ENCODE measurements at regions not wholly inside any gene's neighbourhood (a gene's known extent, or its start where the extent isn't known, plus 50 kb on each side); places are given as distances from the start of the nearest gene placed in this dataset.

DNA sequence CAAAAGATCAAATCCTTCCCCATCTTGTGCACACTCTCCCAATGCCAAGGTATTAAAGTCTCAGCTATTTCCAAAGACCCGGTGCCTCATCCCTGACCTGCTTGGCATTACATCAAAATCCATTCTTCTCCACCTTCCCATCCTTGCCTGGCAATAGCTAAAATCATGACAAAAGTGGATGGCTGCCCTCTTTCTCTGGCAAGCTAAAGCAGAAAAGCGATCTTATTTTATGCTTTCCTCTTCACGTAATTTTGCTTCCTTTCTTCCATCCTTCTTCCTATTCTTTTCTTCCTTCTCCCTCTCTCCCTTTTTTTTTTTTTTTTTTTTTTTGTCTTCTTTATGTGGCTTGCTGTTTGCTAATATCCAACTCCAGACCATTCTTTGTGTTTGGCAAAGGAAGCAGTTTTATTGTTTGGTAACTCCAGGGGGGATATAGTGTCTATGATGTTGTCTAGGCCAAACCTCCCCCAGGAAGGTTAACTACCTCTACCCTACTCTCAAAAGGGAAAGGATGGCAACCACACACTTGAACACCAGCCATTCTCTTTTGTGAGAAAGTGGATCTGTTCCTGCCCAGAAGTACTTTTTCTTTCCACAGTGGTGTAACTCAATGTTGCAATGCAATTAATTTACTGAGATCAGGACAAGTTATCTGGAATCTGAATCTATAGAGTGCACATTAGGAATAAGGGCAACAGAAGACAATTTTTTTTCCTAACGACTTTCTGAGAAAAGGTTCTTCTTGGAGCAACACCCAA, 120.9 kb upstream of the TMEM161B start:
- ATAC-seq (ENCODE audit: low read depth) = no peak
- H3K27ac ChIP-seq (ENCODE audit: insufficient read depth, low read length) = no peak overlapping the region
- no peak overlapping the region for H4K91ac ChIP-seq (ENCODE audit: insufficient read depth, low read depth, low read length)
- no peak overlapping the region for H2AFZ ChIP-seq (replicated peaks; ENCODE audit: low read length, poor library complexity)
- no peak overlapping the region for H3K14ac ChIP-seq (replicated peaks; ENCODE audit: low read depth, low read length)
- in situ Hi-C loops (cut with MboI; ENCODE audit: low sequenced_read_pairs) (no loop called here), dilution Hi-C loops (cut with HindIII; ENCODE audit: low sequenced_read_pairs, unreplicated experiment) (no loop called here), intact Hi-C loops (cut with micrococcal nuclease) (loop anchor here (10.0 kb wide), 1 partner anchor 185 kb away; no protein-coding TSS in a partner anchor)
- no peak overlapping the region for H2AK9ac ChIP-seq (replicated peaks; ENCODE audit: low read depth, low read length, poor library complexity)
- no peak overlapping the region for H2BK20ac ChIP-seq (ENCODE audit: low read depth, low read length)
- H3K23ac ChIP-seq (ENCODE audit: low read depth, low read length) = no peak overlapping the region
- H3K9ac ChIP-seq (ENCODE audit: low read depth, low read length) = no peak overlapping the region
- H3K4ac ChIP-seq (ENCODE audit: low read depth, low read length) = no peak overlapping the region
- H3K79me1 ChIP-seq (ENCODE audit: low read depth in 1 of 2, low read length in 2 of 2) = no peaks in the 10 kb centered on the region
- WGBS, 2 experiments (ENCODE audit: extremely low coverage in 2 of 2, insufficient read length in 1 of 2) = 43% methylated on average over 1 of the region's 4 CpGs; no CpG with 5 or more reads in 1 of the 2 experiments
- no peak overlapping the region for H3K4me2 ChIP-seq (ENCODE audit: low read depth, low read length)
- H3K4me3 ChIP-seq (ENCODE audit: insufficient read depth, low read depth, low read length) = no peak overlapping the region
- H3K36me3 ChIP-seq (ENCODE audit: control insufficient read depth, insufficient read depth, low read length) = no peaks in the 10 kb centered on the region
- H3K9me3 ChIP-seq (ENCODE audit: control insufficient read depth, insufficient read depth, low read length) = no peaks in the 10 kb centered on the region
- no peak overlapping the region for H4K8ac ChIP-seq (ENCODE audit: low read depth in 2 of 2, low read length in 2 of 2)
- no peaks in the 10 kb centered on the region for H3K4me1 ChIP-seq (ENCODE audit: control insufficient read depth, insufficient read depth, low read length)
- no peak overlapping the region for H4K5ac ChIP-seq (ENCODE audit: low read depth, low read length)
- H2AK5ac ChIP-seq (ENCODE audit: low read depth, low read length) = no peak overlapping the region
- no peak overlapping the region for H3K56ac ChIP-seq (ENCODE audit: extremely low read depth, insufficient read depth, low read length)
- no peaks in the 10 kb centered on the region for H4K20me1 ChIP-seq (ENCODE audit: insufficient read depth, low read length)
- no peaks in the 10 kb centered on the region for H3K9me1 ChIP-seq (ENCODE audit: insufficient read depth, low read length)
- BruUV-seq (replicated peaks) = no TSS peak
- no peak overlapping the region for H2BK15ac ChIP-seq (ENCODE audit: low read depth, low read length)
- H2BK120ac ChIP-seq (ENCODE audit: low read depth, low read length) = no peak overlapping the region
- CTCF ChIA-PET = interaction anchor here (0.6 kb wide), 1 partner anchor 358 kb away, joined by 4 read pairs; no protein-coding TSS in a partner anchor
- no peak overlapping the region for H3K18ac ChIP-seq (ENCODE audit: low read depth, low read length)
- DNase-seq = no peak
- H2BK5ac ChIP-seq (ENCODE audit: low read depth, low read length, poor library complexity, severe bottlenecking) = no peak overlapping the region
- no peak for TF ChIP-seq MAZ (IDR thresholded peaks at IDR 0.05; ENCODE audit: borderline replicate concordance, low read depth, low read length)
- TF ChIP-seq FOS (IDR thresholded peaks at IDR 0.05; ENCODE audit: low read depth, low read length) = no peak
- no peak for TF ChIP-seq RFX5 (IDR thresholded peaks at IDR 0.05; ENCODE audit: low read depth, low read length)
- TF ChIP-seq POLR2A (IDR thresholded peaks at IDR 0.05; ENCODE audit: low read depth, low read length) = no peak
- TF ChIP-seq SMC3 (IDR thresholded peaks at IDR 0.05; ENCODE audit: low read depth, low read length) = no peak
- TF ChIP-seq, protein P1, sequence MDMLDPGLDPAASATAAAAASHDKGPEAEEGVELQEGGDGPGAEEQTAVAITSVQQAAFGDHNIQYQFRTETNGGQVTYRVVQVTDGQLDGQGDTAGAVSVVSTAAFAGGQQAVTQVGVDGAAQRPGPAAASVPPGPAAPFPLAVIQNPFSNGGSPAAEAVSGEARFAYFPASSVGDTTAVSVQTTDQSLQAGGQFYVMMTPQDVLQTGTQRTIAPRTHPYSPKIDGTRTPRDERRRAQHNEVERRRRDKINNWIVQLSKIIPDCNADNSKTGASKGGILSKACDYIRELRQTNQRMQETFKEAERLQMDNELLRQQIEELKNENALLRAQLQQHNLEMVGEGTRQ (IDR thresholded peaks at IDR 0.05; ENCODE audit: low read depth, low read length) = no peak
- TF ChIP-seq CTCF (conservative IDR thresholded peaks at IDR 0.05; ENCODE audit: low read depth, low read length) = no peak
- TF ChIP-seq RAD21 (IDR thresholded peaks at IDR 0.05; ENCODE audit: low read length) = no peak
- TF ChIP-seq NFE2L2 (IDR thresholded peaks at IDR 0.05; ENCODE audit: low read depth, low read length) = no peak
- no peak for TF ChIP-seq CHD1 (IDR thresholded peaks at IDR 0.05; ENCODE audit: low read depth, low read length)
- no peak for TF ChIP-seq CEBPB (IDR thresholded peaks at IDR 0.05; ENCODE audit: low read depth, low read length)
- no peak for TF ChIP-seq MXI1 (IDR thresholded peaks at IDR 0.05; ENCODE audit: borderline replicate concordance, low read depth, low read length)
- TF ChIP-seq BHLHE40 (IDR thresholded peaks at IDR 0.05; ENCODE audit: low read depth, low read length) = no peak
- TF ChIP-seq MAFK (IDR thresholded peaks at IDR 0.05; ENCODE audit: low read depth, low read length) = no peak
- TF ChIP-seq ELK1 (IDR thresholded peaks at IDR 0.05; ENCODE audit: borderline replicate concordance, low read depth, low read length) = no peak
- no peak for TF ChIP-seq RCOR1 (IDR thresholded peaks at IDR 0.05; ENCODE audit: insufficient replicate concordance, low read length)
- POLR2A ChIA-PET (ENCODE audit: unreplicated experiment) = no interaction called here
- H3K27me3 ChIP-seq (ENCODE audit: control insufficient read depth, insufficient read depth, low read length) = no peaks in the 10 kb centered on the region

Data from IMR-90 (cell line).